Anterior cingulate cortex (tissue), 58 donors: ENCODE measurements at regions not wholly inside any gene's neighbourhood (a gene's known extent, or its start where the extent isn't known, plus 50 kb on each side); places are given as distances from the start of the nearest gene placed in this dataset.

ENCODE experiments used
- DNase-seq, 58 donors: peaks; one replicate each; lab custom pipeline; 2025; lab: John Stamatoyannopoulos, UW

- DNase-seq = no peak
Measured at GRCh38 chr3:195001961-195002861, 268.7 kb downstream of the XXYLT1 start.

- DNase-seq = peak in 1 of 58 donors; percentile 14
Measured at GRCh38 chr3:195003006-195003892, 267.7 kb downstream of the XXYLT1 start.

- no peak for DNase-seq
Measured at GRCh38 chr3:195003893-195004289, 267.1 kb downstream of the XXYLT1 start.

- DNase-seq = no peak
Measured at GRCh38 chr3:195004512-195005250, 266.3 kb downstream of the XXYLT1 start.

- DNase-seq = peak in 1 of 58 donors; percentile 8
Measured at GRCh38 chr3:195005251-195005620, 265.7 kb downstream of the XXYLT1 start.

GRCh38 chr3:195005759-195006510 lies 265.0 kb downstream of the XXYLT1 start:
- DNase-seq = no peak

GRCh38 chr3:195007151-195007550 lies 263.8 kb downstream of the XXYLT1 start:
- no peak for DNase-seq

- peak in 3 of 58 donors; percentile 9 to 18 (median 14) for DNase-seq
Measured at GRCh38 chr3:195007766-195008165, 263.2 kb downstream of the XXYLT1 start.

GRCh38 chr3:195008816-195009215 lies 262.1 kb downstream of the XXYLT1 start:
- no peak for DNase-seq

- no peak for DNase-seq
Measured at GRCh38 chr3:195009616-195010015, 261.3 kb downstream of the XXYLT1 start.

GRCh38 chr3:195010551-195011100 lies 260.3 kb downstream of the XXYLT1 start:
- no peak for DNase-seq

GRCh38 chr3:195011231-195011834 lies 259.6 kb downstream of the XXYLT1 start:
- no peak for DNase-seq

- DNase-seq = no peak
Measured at GRCh38 chr3:195012100-195012499, 258.9 kb downstream of the XXYLT1 start.

GRCh38 chr3:195012571-195012970 lies 258.4 kb downstream of the XXYLT1 start:
- no peak for DNase-seq

- no peak for DNase-seq
Measured at GRCh38 chr3:195013411-195014361, 257.3 kb downstream of the XXYLT1 start.

GRCh38 chr3:195015021-195015420 lies 255.9 kb downstream of the XXYLT1 start:
- no peak for DNase-seq

GRCh38 chr3:195017151-195017550 lies 253.8 kb downstream of the XXYLT1 start:
- DNase-seq = no peak
